Panc1 (cell line): ENCODE measurements at regions not wholly inside any gene's neighbourhood (a gene's known extent, or its start where the extent isn't known, plus 50 kb on each side); places are given as distances from the start of the nearest gene placed in this dataset.

Experiments used
- ATAC-seq: fragments of 200-7000 bp; cut with Tn5 transposase; 2 replicates; pipeline ENCODE4 v1.9.1; 2020; ENCODE audit warnings: mild to moderate bottlenecking, moderate library complexity
- BruUV-seq: library from RNA; stranded (reverse); fragments of 400-500 nt; replicated peaks from 2 replicates; lab custom pipeline; 2021; lab: Mats Ljungman, UMichigan
- CTCF ChIA-PET: fragments of 300-600 bp; sonication (Branson Sonifier 250); formaldehyde crosslinking; loops from one replicate; lab custom pipeline; 2022; ENCODE audit warnings: antibody characterized with exemption; lab: Charles Lee
- POLR2A ChIA-PET: fragments of 300-600 bp; sonication (Branson Sonifier 250); formaldehyde crosslinking; loops from one replicate; lab custom pipeline; 2022; ENCODE audit warnings: antibody characterized with exemption; lab: Charles Lee
- DNase-seq: peaks from one replicate; pipeline ENCODE4 v3.0.0-alpha.2; 2010; ENCODE audit warnings: low read depth, low spot score
- H3K27ac ChIP-seq: 2 replicates; pipeline ENCODE4 v1.5.1; 2011; ENCODE audit warnings: mild to moderate bottlenecking, low read length, inconsistent platforms
- H3K27me3 ChIP-seq: fragments of 200-500 bp; sonication (Bioruptor generic); 2 replicates; pipeline ENCODE4 v1.6.0; 2014; ENCODE audit warnings: low read length, inconsistent platforms; ENCODE audit not compliant: control insufficient read depth, insufficient read depth
- H3K36me3 ChIP-seq: fragments of 200-500 bp; sonication (Bioruptor generic); 2 replicates; pipeline ENCODE4 v1.5.1; 2014; ENCODE audit warnings: inconsistent platforms, mild to moderate bottlenecking, low read length, moderate library complexity; ENCODE audit not compliant: control insufficient read depth, insufficient read depth
- H3K4me1 ChIP-seq: 2 replicates; pipeline ENCODE4 v1.5.1; 2011; ENCODE audit warnings: inconsistent platforms, mild to moderate bottlenecking, low read length, moderate library complexity; ENCODE audit not compliant: control insufficient read depth, insufficient read depth
- H3K4me3 ChIP-seq, 2 experiments: 2 replicates each; pipeline ENCODE4 v1.5.1; 2011 to 2012; ENCODE audit warnings: low read depth in 2 of 2, low read length in 2 of 2, mild to moderate bottlenecking in 2 of 2, inconsistent platforms in 1 of 2, moderate library complexity in 1 of 2
- H3K9me3 ChIP-seq: fragments of 200-500 bp; sonication (Bioruptor generic); 2 replicates; pipeline ENCODE4 v1.5.1; 2014; ENCODE audit warnings: low read depth, mild to moderate bottlenecking, inconsistent platforms, low read length, moderate library complexity; ENCODE audit not compliant: control insufficient read depth, insufficient read depth
- CTCF ChIP-seq: fragments of 450-650 bp; IDR thresholded peaks from 2 replicates; pipeline ENCODE4 v1.5.1; 2017; ENCODE audit warnings: mild to moderate bottlenecking
- POLR2AphosphoS5 ChIP-seq: IDR thresholded peaks from 2 replicates; pipeline ENCODE4 v1.6.1; 2012; ENCODE audit warnings: mild to moderate bottlenecking, low read depth, low read length, moderate library complexity
- REST ChIP-seq, 2 experiments: IDR thresholded peaks; 2 replicates each; pipeline ENCODE4 v1.6.1; 2011 to 2012; ENCODE audit warnings: low read depth in 2 of 2, control low read depth in 1 of 2, low read length in 1 of 2, mild to moderate bottlenecking in 1 of 2, moderate library complexity in 1 of 2; ENCODE audit not compliant: insufficient read depth in 1 of 2
- SIN3A ChIP-seq: IDR thresholded peaks from 2 replicates; pipeline ENCODE4 v1.6.1; 2012; ENCODE audit warnings: low read depth, mild to moderate bottlenecking, low read length, moderate library complexity, borderline replicate concordance; ENCODE audit not compliant: insufficient read depth
- TCF7L2 ChIP-seq: IDR thresholded peaks from 2 replicates; pipeline ENCODE4 v1.6.1; 2011; ENCODE audit warnings: mild to moderate bottlenecking, low read depth, low read length, inconsistent platforms
- in situ Hi-C: cut with HindIII; loops from 2 replicates; pipeline ENCODE4 v1.10.0; 2016; ENCODE audit warnings: low sequenced_read_pairs, low pct_unique_long_range_greater_than_20kb
- intact Hi-C: fragments of 100-400 bp; cut with micrococcal nuclease; formaldehyde crosslinking; loops from one replicate; pipeline ENCODE4 v1.10.0; 2022; ENCODE audit not compliant: unreplicated experiment

- POLR2A ChIA-PET, result no interaction called here
- no peak overlapping the region for H3K4me3 ChIP-seq
- TF ChIP-seq SIN3A, result no peak
- no peak for TF ChIP-seq TCF7L2
- TF ChIP-seq CTCF, result no peak
- no TSS peak for BruUV-seq
- no peaks in the 10 kb centered on the region for H3K9me3 ChIP-seq
- ATAC-seq, result no peak
- in situ Hi-C loops (no loop called here), intact Hi-C loops (no loop called here)
- no peak overlapping the region for H3K27ac ChIP-seq
- no peaks in the 10 kb centered on the region for H3K4me1 ChIP-seq
- CTCF ChIA-PET, result no interaction called here
- DNase-seq, result no peak
- H3K36me3 ChIP-seq, result no peaks in the 10 kb centered on the region
- H3K27me3 ChIP-seq, result no peaks in the 10 kb centered on the region
These were observed 2211.9 kb upstream of the TENM3 start for GRCh38 chr4:180031330-180031729.

DNA sequence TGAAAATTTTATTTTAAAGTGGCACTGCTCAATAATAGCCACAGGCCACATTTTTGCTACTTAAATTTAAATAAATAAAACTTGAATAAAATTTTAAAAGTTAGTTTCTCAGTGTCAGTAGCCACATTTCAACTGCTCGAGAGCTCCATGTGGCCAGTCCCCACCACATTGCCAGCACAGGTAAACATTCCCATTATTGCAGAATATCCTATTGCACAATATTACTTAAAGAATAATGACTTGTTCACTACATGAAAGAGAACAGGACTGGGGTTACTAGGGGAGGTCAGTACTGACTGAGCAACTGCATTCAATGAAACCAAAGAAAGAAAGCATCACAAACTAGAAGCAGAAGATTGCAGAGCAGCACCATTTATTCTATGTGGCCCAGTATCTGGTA, 2201.6 kb upstream of the TENM3 start:
- no peak for TF ChIP-seq POLR2AphosphoS5
- TF ChIP-seq SIN3A, result no peak
- no peak for TF ChIP-seq CTCF
- no peak for TF ChIP-seq TCF7L2
- TF ChIP-seq REST (IDR thresholded peaks at IDR 0.05; ENCODE audit: insufficient read depth in 1 of 2, low read depth in 2 of 2, low read length in 1 of 2), result no peak
- ATAC-seq, result no peak
- no peaks in the 10 kb centered on the region for H3K9me3 ChIP-seq
- BruUV-seq, result no TSS peak
- no peaks in the 10 kb centered on the region for H3K27me3 ChIP-seq
- no peak for DNase-seq
- H3K4me3 ChIP-seq, result no peak overlapping the region
- H3K4me1 ChIP-seq, result no peaks in the 10 kb centered on the region
- no peaks in the 10 kb centered on the region for H3K36me3 ChIP-seq
- H3K27ac ChIP-seq, result no peak overlapping the region
- ChIA-PET POLR2A (no interaction called here), CTCF (no interaction called here)
- intact Hi-C loops, result no loop called here
- in situ Hi-C loops, result no loop called here
